NCI-H2107 treated with DMSO at 0.1 percent for 48 hours (cell line): ENCODE measurements at regions not wholly inside any gene's neighbourhood (a gene's known extent, or its start where the extent isn't known, plus 50 kb on each side); places are given as distances from the start of the nearest gene placed in this dataset.

ENCODE experiments used
- DNase-seq: peaks from one replicate; lab custom pipeline; 2025; ENCODE audit not compliant: unreplicated experiment; lab: John Stamatoyannopoulos, UW

DNA sequence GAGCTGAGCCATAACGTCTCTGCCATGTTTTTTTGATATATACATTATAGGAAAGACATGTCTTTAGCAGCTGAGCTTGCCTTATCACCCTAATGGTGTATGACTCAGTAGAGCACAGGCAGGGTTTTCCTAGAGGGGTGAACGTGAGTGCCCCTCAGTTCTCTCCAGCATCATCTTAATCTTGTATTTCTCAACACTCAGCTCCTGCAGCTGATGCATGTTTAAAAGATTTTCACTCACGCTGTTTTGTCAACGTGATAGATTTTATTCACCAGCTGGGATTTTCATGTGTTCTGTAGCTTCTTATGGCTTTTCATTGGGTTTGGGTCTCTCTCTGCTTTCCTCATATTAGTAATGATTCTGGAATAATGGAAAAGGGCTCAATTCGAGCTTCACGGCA, 186.0 kb upstream of the PMFBP1 start:
- DNase-seq, result no peak

- no peak for DNase-seq
Measured at GRCh38 chr16:72355561-72355960, 183.6 kb upstream of the PMFBP1 start.

GRCh38 chr16:72349719-72350118, 177.8 kb upstream of the PMFBP1 start:
- DNase-seq, result no peak

GRCh38 chr16:72332926-72333325, 161.0 kb upstream of the PMFBP1 start:
- no peak for DNase-seq

DNA sequence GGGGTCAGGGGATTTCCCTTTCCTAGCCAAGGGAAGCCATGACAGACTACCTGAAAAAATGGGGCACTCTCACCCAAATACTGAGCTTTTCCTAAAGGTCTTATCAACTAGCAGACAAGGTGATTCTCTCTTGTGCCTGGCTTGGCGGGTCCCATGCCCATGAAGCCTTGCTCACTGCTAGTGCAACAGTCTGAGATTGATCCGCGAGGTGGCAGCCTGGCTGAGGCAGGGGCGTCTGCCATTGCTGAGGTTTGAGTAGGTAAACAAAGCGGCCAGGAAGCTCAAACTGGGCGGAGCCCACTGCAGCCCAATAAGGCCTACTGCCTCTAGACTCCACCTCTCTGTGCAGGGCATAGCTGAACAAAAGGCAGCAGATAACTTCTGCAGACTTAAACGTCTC, 152.6 kb upstream of the PMFBP1 start:
- DNase-seq, result no peak

DNA sequence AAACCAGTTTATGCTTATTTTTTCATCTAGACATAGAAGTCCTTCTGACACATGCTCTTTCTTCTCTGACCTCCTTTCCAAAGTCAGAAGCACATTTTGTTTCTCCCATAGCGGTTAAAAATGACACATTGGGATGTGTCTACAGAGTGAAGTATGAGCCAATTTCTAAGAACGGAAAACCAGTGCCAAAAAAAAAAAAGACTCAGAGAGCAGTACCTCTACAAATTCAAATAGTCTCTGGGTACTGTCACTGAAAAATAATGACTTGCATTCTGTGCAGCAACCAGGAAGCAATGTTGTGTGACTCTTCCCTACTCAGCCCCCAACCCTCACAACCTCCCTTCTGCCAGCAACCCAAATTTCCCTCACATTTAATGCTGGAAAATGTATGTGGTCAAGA, 145.5 kb upstream of the PMFBP1 start:
- DNase-seq, result no peak

DNA sequence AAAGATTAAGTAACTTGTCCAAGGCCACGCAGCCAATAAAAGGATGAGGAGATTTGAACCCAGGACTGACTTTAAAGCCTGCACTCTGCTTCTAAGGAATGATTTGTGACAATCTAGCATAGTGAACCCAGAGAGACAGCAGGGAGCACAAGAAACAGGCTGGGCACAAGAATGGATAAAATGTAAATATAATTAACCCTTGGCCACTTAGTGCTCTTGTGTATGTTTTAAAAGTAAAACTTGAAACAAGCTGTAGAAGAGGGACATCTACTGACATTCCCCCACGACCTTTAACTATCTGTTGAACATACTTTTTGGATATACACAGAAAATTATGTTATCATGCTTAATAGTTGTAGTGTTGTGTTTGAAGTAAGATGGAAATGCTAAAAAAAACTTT, 141.9 kb upstream of the PMFBP1 start:
- no peak for DNase-seq

- no peak for DNase-seq
Measured at GRCh38 chr16:72312828-72313227, 140.9 kb upstream of the PMFBP1 start.

DNA sequence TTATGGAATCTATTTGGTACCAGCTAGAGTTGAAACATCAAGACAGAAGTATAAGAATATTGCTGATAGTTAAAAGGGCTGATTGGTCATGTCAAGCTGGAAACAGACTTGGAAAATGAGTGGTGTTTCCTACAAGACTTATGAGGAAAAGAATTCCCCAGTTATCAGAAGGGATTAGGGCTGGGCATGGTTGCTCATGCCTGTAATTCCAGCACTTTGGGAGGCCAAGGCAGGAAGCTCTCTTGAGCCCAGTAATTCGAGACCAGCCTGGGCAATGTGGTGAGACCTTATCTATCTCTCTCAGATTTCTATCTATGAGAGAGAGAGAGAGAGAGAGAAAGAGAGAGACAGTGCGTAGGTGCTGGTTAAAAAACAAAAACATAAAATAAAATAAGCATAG, 139.5 kb upstream of the PMFBP1 start:
- no peak for DNase-seq

- no peak for DNase-seq
Measured at GRCh38 chr16:72309001-72309400, 137.0 kb upstream of the PMFBP1 start.

DNA sequence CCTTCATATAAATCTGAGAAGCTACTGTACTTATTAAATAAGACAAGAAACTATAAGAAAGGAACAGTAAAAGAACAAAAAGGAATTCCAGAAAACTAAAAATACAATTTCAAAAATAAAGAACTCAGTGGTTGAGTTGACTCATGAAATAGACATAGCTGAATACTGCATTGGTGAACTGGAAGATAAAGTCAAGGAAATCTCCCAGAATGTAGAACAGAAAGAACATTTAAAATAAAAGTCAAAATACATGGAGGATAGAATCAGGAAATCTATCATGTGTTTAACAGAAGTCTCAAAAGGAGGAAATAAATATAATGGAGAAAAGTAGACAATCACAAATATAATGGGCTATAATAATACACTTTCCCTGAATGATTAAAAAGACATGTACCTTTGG, 136.4 kb upstream of the PMFBP1 start:
- DNase-seq, result no peak

GRCh38 chr16:72302332-72302731, 130.4 kb upstream of the PMFBP1 start:
- DNase-seq, result no peak

DNA sequence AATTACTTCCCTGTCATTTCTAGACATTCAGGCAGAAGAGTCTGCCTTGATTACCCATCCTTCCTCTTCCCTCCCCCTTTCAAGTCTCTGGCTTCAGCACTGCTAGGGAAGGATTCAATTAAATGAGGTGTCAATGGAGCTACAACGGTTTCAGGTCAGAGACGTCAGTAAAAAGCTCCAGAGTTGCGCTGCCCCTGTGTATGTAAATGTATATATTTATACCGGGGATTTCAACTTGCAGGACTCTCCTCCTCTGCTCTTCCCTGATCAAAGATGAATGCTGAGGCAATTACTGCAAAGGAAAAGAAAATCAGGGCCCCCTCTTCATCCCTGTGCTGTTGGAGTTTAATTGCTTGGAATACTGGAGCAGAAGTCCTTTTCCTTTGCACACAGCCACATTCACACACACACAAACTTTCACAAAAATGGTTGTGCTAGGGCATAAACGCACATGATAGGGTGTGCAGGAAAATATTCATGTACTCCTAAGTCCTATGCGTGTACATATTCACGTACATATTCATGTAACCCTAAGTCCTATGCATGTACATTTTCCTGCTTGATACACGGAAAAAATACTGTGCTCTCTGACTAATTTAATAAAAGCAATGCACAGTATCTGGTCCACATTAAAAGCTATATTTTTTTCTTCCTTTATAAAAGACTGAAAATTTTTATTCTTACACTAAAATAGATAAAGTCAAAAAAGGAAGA, 129.7 kb upstream of the PMFBP1 start:
- DNase-seq, result no peak

DNA sequence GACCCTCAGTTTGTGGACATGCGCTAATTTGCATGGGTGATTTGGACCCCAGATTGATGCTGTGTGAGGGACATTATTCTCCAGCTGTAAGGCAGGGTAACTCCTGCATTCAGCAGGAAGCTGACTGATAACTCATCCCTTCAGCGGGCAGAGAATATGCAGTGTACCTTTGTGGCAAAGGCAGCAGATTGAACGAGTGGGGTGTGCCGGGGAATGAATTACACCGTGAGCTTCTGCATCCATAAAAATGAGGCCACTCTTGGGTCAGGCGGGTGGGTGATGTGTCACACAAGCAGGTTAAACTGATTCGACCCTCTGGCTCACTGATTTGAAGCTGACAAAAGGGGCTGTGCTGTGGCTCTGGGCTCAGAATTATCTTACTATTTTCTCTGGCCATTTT, 128.9 kb upstream of the PMFBP1 start:
- DNase-seq, result peak; percentile 29

GRCh38 chr16:72299684-72300243, 127.8 kb upstream of the PMFBP1 start:
- DNase-seq, result no peak

- no peak for DNase-seq
Measured at GRCh38 chr16:72298961-72299360, 127.0 kb upstream of the PMFBP1 start.

GRCh38 chr16:72295914-72296313, 124.0 kb upstream of the PMFBP1 start:
- DNase-seq, result no peak

DNA sequence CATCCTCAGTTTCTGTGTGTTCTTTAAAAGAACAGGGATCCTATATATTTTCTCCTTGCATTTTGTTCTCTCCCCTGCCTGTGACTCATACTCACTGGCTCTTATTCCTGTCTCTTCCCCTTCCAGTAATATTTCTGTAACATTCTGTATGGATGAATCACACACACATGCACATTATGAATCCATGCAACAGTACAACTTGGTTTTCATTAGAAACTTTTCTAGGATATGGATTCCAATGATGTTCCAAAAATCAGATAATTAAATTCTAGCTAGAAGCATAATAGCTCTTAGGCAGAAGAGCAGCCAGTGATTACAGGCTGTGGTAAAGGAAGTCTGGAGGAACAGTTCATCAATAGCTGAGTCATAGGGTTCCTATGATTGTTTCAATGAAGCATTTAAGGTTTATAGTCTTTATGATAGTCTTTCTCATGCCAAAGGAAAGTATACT, 119.6 kb upstream of the PMFBP1 start:
- DNase-seq, result no peak

DNA sequence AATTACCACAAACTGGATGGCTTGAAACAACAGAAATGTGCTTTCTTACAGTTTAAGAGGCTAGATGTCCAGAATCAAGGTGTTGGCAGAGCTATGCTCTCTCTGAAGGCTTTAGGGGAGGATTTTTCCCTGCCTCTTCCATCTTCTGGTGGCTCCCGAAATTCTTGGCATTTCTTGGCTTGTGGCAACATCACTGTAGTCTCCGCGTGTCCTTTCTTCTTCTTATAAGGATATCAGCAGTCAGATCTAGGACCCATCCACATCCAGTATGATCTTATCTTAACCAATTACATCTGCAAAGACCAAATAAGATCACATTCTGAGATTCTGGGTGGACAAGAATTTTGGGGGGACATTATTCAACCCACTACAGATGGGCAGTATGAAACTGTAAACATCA, 119.2 kb upstream of the PMFBP1 start:
- no peak for DNase-seq

- no peak for DNase-seq
Measured at GRCh38 chr16:72287649-72288048, 115.7 kb upstream of the PMFBP1 start.

DNA sequence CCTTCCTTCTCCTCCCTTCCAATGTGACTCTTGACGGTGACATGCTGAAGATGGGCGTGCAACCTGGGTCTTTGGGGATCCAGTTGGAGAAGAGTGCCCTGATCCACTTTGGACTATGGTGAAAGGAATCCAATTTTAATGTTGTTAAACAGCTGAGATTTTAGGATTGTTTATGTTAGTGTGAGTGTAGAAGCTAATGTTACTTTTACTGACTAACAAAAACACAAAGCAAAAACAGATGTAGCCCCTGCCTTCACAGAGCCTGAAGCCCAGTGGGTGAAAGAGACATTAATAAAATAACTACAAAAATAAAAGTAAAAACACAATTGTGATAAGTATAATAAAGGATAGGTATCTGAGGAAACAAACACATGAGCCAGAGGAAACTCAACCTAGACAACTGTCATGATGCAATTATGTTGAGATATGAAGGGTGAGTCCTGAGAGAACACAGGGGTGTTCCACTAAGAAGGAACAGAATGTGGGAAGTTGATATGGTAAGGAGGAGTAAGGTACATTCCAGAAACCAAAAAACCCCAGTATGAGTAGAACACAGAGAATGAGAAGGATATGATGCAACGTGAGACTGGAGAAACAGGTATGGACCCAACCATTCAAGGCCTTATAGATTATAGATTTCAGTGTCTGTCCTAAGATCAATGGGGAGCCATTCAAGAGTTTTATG, 115.1 kb upstream of the PMFBP1 start:
- no peak for DNase-seq

- no peak for DNase-seq
Measured at GRCh38 chr16:72285728-72286127, 113.8 kb upstream of the PMFBP1 start.
